Stimulated activated CD4-positive, alpha-beta T cell treated with anti-CD3 and anti-CD28 coated beads, Interleukin-15, amount 100 ng/mL, for 24 hours (primary cell): ENCODE measurements at regions not wholly inside any gene's neighbourhood (a gene's known extent, or its start where the extent isn't known, plus 50 kb on each side); places are given as distances from the start of the nearest gene placed in this dataset.

Experiments used
- DNase-seq: peaks from one replicate; pipeline ENCODE4 v3.0.0-alpha.2; 2020

DNA sequence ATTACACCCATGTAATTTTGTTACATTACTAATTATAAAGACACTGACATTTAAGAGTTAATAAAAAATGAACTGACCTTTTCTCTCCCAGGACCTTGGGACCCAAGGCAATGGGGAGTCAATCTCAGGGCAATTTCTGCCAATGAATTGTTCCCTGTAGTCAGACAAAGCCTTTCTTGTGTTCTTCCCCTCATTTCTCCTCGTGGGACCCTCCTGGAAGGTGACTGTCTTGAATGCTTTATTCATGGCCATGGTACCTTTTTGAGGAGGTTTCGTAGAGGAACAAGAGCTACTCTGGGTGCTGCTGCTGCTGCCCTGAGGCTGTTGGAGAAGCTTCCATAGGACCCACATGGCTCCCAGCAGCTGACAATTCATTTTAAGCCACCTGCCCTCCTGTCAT, 190.3 kb downstream of the SNX18 start:
- no peak for DNase-seq

DNA sequence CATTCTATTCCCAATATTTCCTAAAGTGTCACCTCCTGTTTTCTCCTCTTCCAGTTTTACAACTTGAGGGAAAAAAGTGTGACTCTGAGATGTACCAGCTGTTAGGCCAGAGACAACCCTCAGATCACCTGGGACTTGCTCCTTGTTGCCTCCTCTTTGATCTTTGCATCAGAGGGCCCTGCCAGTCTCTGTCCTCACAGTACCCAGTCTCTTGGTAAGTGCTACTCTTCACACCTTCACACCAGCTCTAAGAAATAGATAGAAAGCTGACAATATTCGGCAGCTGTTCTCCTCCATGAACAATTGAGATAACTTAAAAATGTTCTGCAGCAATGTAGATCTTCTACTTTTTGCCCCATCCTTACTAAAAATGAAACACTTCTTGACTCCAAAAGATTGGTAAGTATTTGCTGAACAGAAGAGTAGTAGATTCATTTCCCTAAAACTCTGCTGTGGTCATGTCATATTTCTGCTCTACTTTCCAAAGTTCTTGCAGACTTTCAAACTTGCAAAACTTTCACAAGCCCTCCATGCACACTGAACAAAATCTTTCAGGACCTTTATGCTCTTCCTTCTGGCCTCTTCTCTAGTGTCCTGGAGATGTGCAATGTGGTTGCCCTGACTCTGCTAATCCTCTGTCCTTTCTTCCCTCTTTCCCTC, 188.6 kb downstream of the SNX18 start:
- no peak for DNase-seq

DNA sequence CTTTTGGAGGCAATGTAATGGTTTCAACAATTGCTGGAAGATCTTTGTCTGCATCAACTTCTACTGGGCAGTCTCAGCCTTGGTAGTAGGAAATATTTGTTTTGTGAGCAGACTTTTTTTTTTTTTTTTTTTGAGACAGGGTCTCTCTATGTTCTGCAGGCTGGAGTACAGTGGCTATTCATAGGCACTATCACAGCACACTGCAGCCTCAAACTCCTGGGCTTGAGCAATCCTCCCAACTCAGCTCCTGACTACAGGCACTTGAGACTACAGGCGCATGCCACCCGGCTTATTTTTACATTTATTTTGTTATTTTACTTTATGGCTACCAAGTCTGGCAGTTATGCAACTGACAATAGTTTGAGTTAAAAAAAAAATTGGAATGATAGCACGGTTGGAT, 187.3 kb downstream of the SNX18 start:
- no peak for DNase-seq

DNA sequence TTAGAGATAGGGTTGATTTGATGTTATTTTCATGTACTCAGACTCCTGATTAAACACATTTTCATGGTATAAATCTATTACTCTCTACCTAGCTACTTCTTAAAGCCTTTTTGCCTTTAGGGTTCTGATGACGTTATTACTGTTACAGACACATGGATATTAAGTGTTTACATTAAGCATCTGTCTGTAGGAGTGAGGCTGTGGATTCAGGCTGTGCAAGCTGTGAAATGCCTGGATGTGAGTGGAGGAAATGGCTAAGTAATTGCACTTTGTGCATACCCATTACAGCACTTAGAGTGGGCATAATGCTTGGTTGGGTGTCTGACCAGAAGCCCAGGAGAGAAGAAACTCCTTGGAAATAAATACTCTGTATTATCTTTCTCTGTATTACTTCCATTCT, 186.8 kb downstream of the SNX18 start:
- no peak for DNase-seq

DNA sequence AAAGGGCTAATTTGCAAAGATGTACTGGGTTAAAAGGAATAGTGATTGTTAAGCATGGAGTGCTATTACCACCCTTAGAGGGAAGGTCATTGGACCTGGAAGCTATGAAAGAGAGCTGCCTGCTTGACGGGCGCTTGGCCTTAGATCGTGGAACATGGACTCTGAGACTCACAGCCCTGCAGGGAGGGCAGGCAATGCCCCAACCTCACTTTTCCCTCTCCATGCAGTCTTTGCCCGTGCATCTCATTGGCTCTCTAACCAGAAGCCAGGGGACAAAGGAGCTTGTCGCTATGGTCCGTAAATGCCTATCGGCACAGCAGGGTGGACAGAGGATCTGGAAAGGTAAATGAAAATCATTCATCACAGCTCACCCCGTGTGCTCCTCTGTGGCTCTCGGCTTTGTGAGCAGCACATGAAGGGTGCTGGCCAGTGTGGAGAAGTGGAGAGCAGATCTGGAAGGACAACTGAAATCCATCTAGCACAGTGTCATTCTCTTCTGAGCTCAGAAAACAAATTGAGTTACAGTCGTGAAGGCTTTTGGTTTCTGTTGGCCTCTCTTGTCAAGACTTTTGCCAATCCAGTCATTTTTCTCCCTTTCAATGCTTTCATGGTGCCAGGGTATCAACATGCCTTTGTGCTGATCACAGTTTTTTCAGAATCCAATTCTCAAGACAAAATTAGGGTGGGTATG, 186.2 kb downstream of the SNX18 start:
- DNase-seq, result no peak

DNA sequence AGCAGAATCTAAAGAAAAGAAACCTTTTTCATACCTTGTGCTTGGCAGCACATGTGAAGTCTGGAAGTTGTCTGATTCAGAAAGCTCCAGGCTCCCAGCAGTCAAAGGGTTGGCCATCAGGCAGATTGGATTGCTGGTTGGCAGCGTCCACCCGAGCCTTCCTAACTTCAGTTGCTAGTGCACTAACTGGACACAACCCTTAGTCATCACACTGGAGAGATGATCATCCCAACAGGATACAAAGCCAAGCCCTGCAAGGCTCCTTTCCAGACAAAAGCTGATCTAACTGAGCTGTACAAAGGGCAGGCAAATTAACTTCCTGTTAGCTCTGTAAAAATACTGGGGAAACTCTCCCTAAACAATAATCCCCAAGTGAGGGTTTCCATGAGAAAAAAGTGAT, 185.6 kb downstream of the SNX18 start:
- DNase-seq, result no peak

DNA sequence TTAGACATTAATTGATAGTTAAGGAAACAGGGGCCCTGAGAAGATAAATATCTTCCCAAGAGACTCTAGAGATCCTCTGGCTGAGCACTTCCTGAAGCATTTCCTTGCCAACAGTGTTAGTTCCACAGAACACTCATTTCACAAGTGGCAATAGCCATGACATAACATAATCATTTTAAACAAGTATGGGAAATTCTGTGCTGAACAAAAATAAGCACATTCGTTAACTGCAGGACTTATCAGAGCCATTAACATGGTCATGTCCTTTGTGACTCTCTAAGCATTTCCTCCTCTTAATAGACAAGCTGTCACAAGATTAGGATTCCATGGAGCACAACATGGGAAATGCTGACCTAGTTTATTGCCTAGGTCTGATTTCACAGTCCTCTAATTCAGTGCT, 184.9 kb downstream of the SNX18 start:
- DNase-seq, result no peak

DNA sequence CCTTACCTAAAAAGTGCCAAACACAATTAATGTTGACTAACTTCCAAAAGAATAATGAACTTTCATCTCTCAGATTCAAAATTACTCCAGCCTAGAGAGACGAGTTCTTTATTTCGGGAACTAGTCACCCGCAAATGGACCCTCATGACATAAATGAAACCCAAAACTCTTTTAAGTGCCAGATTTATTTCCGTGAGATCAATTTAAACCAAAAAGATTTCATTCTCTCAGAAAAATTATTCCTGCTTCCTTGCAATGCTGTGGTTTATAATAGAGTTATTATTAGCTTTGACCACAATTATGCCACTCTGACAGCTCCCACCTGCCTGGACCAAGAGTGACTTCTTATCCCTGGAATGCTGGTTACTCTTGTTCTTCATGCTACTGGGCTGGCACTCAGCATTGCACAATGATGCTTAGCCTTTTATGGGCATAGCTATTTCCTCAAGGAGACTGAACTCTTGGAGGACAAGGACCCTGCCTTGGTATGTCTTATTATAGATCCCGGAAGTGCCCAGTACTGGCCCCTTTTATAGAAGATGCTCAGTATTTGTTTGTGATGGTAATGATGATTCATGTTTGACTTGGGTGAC, 183.5 kb downstream of the SNX18 start:
- no peak for DNase-seq

DNA sequence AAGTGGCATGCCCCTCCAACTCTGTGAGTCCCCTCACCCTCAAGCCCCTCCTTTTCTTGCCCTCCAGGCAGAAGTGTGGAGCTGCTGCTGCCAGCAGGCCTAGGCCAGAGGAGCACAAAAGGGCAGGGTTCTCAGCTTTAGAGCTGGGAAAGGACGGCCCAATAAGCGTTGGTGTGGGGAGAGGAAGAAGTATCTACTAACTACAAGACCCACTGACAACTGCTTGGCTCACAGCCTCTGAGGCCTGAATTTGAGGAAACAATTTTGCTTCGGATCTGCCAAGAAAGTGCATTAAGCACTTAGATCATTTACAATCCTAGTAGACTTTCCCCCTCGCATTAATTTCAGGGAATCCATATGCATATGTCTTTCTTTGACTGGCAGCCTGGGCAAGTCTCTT, 179.4 kb downstream of the SNX18 start:
- no peak for DNase-seq

DNA sequence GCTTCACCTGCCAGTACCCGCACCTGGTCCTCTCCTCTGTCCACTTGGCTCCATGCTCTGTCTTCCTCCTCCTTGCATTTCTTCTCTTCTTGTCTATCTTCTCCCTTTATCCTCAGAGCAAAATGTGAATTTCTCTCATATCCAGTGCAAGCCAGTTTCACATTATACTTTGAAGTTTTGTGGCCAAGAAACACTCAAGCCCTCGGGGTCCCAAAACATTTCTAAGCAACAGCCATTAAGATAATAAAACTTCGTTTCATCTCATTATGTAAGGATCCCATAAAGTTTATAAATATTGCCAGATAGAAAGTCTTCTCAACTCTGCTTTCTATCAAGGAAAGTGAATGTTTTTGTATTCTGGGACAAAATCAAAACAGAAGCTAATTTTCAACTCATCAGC, 178.8 kb downstream of the SNX18 start:
- DNase-seq, result no peak

DNA sequence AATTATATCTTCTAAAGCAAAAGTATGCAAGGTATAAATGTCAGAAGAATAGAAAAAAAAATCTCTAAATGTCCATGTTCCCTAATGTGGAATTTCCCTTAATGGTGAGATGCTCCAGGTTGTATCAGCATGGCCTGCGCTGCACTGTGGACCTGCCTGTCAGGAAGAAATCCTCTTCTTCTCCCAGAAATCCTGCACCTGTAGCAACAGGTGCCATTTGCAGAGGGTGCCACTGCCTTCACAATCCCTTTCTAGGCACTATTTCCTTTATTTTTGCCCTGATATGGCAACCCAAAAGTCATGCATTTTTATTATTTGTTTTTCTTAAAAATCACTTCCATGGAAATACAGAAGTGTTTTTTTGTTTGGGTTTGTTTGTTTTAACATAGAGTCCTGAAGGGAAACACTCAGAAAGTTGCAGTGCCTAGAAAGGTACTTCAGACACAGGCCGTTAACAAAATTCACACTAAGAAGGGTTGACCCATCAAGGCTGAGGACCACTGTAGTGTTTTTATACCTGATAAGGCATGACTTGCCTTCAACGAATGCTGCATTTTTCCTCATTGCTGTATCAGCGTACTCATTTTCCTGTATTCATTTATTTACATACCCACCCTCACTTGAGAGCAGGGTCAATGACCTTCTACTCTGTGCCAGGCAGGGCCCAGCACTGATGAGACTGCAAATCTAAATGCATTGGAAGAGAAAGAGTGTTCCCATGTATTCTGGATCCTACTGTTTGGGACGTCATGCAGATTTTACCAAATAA, 177.8 kb downstream of the SNX18 start:
- DNase-seq, result no peak

DNA sequence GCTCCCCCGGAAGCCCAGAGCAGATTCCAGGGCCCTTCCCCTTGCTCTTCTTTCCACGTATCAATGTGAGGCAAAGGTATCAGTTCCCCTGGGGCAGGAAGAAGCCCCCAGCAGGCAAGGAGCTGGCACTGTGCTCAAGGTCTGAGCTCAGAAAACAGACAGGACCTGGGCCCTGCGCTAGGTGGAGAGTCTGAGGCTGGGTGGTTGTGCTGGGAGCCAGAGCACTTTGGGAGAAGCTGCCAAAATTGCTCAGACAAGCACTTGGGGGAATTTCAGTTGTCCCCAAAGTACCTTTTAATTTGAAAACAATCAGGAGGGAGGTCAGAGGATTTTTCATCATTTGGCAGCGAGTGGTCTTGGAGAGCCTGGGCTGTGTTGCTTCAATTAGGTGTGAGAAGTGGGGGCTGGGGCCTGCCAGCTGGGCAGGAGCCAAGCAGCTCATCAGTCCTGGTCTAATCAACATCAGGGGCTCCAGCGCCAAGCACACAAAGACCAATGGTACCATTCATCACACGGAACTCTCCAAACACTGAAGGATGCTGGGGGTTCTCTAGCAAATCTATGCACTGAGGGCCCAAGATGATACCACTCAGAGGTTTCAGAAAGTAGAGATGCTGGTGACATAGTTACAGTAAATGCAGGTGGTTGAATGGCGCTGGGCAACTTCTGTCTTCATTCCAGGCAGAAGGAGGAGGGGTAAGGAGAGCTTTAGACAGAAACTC, 176.5 kb downstream of the SNX18 start:
- DNase-seq, result no peak

DNA sequence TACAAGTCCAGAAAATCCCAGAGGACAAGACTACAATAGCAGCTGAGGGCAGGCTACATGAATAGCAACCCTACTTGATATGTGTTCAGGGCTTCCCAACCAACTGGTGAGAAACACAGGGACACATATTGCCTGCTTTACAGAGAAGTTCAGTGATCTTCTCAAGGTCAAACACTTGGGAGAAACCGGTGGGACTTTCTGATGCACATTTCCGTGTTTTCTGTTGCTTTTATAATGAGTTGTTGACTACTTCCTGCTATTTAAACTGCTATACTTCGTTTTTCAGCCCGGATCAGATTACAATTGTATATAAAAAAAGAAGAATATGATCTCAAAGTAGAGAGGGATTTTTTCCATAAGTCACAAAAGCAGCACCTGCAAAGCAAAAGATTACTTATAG, 175.1 kb downstream of the SNX18 start:
- no peak for DNase-seq

DNA sequence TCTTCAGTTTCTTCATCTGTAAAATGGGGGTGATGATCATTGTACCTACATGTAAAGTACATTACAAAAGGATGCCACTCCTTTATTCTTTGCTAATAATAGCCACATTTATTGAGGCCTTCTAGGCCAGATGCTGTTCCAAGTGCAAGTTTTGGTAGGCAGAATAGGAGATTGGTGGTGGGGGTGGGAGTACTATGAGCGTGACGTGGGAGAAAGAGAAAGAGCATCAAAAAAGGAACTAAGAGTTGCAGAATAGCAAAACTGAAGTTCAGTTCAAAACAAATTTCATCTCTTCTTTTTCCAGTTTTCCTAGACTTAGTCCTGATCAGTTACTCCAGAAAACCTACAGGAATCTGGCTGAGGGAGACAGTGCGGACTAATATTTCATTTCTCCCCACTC, 174.1 kb downstream of the SNX18 start:
- DNase-seq, result no peak

DNA sequence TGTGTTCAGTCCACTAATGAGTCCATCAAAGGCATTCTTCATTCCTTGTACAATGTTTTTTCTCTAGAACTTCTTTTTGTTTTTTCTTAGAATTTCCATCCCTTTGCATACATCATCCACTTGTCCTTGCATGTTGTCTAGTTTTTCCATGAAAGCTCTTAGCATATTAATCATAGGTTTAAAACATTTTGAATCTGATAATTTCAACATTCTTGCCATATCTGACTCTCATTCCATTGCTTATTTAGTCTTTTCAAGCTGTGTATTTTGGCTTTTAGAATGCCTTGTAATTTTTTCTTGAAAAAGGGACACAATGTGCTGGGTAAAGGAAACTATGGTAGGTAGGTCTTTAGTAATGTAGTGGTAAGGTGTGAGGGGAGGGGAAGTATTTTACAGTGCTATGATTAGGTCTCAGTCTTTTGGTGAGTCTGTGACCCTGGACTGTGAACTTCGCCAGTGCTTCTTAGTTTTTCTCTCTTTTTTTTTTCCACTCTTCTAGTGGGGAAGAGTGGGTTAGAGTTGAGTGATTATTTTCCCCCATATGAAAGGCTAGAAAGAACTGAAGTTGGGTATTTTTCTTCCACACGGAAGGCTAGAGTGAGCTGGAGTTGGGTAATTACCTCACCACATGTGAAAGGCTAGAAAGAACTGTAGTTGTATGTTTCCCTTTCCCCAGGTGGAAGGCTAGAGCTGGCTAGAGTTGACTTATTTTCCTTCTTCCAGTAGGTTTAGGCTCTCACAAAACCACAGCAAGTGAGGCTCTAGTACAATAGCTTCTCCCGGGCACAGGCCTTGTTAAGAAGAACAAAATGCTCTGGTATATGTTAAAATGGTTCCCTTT, 172.1 kb downstream of the SNX18 start:
- no peak for DNase-seq

DNA sequence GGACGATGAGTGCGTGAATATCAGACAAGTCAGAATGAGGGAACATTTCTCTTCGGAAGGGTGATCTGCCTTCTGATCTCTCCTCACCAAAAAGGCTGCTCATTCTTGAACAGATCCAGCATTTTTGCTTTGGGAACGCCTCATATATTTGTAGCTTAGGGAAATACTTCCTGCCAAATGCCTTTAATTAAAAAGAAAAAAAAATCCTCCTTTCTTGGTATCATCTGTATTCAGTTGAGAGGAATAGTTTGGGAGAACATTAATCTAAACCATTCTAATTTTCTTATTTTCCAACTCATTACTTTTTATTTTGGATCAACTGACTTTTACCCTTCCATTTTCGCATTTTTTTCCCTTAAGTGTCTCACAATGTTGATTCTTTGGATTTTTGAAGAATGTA, 163.4 kb downstream of the SNX18 start:
- DNase-seq, result no peak

DNA sequence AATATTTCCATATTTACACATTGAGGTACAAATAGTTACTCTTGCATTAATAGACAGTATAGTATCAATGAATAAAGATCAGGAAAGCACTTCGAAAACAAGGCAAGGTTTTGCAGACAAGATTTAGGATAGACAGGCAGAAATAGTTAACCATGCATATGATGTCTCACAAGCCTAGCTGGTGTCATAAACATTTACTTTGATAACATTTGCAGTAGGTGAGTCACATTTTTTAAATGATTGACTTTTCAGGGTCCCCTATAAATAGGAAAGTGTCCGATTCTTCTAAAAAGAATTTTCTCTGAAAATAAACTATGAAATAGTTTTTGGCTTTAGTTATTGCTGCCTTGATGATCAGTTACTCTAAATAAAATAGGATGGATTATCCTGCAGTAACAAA, 162.1 kb downstream of the SNX18 start:
- no peak for DNase-seq

DNA sequence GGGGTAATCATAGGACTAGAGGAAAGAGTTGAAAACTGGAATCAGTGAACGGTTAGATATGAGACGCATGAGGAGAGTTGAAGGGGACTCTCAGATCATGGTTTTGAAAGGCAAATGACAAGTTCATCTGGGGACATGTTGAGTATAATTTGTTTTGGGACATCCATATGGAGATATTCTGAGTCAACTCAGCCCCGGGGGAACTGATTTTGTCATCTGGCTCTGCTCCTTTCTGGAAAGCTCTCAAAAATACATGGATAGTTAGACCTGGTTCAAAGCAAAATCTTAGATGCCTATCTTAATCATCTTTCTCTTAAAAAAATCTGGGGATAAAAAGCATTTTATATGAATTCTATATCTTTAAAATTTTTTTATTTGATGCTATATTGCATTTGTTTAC, 161.2 kb downstream of the SNX18 start:
- DNase-seq, result no peak

DNA sequence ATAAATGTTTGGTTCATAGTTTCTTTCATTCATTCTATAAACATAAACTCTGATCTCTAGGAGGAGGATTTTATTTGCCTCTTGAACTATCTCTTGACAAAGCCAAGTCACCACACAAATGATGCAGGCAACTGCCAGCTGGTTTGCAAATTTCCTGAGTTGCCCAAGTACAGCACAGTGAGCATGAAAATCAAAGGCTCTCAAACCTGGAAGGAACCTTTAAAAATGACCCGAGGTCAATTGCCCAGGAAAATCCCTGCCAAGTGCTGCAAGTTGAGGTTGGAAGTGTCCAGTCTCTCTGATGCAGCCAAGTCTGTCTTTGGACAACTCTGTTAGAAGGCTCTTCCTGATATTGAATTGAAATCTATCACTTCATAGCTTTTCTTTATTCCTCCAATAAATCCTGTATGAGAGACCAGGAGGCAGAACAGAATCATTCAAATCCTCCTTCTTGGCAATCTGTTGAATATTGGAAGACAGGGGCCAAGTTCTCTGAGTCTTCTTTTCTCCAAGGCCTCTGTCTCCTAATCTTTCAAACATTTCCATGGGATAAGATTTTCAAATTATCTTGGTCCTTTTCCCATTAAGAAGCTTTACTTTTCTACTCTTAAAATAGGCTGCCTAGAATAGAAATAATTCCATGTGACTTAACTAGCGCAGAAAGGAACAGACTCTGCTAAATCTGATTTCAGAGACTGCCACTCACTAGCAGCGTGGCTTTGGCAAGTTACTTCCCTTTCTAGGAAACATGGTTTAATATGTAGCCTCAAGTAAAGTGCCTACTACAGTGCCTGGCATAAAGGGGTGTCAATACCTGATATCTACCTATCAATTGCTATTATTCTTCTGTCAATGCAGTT, 159.2 kb downstream of the SNX18 start:
- no peak for DNase-seq

DNA sequence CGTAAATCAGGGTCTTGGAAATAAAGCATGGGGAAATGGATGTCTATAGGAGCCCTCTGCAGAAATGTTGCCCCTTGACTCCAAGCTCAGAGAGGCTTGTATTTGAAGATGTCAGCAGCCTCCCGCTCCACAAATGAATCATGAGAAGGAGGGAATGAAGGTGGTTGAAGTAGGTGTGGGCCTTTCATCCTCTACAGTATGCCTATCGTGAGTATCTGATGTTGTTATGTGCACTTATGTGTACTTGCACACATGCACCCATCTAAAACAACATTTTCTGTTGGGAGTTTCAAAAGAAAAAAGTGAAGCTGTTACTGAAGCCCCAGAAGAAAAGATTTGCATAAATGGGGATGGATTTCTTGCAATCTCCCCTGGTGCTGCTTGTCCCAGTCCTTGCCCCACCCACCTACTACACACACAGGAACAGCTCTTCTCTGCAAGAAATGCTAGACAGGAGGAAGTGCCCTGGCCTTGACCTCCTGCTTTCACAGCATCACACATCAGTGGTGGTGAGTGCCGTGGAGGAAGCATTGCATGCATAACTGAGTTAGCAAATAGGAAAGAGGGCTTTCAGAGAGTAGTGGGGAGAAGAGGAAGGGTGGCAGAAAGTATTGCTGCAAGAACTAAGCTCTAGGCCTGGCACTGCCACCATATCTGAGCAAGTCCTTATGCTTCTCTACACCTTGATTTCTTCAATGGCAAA, 156.1 kb downstream of the SNX18 start:
- DNase-seq, result peak; percentile 33

DNA sequence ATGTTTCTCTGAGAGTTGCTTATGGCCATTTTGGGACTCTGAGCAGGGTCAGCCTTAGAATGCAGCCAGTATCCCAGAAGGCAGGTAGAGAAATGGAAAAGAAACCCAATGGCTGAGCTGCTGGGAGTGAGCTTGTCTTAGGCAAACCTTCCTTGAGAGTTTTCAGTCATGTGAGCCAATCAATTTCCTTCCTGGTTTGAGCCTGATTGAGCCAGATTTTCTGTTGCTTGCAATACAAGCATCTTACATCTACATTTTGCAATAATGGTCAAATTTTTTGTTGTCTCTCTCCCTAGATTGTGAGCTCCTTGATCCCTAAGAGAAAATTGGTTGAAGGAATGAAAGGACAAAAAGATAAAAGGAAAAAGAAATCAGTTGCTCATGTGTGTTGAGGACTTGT, 155.3 kb downstream of the SNX18 start:
- DNase-seq, result no peak
